ENCODE measurements at regions not wholly inside any gene's neighbourhood (a gene's known extent, or its start where the extent isn't known, plus 50 kb on each side); places are given as distances from the start of the nearest gene placed in this dataset.
A peak's percentile ranks its signal among the peaks of the same experiment; 100 is the strongest.

GRCh38 chr15:29428925-29429573 is 159.4 kb upstream of the NSMCE3 start:
- no peaks in the 10 kb centered on the region for H3K36me3 ChIP-seq (replicated peaks)
- H3K9me3 ChIP-seq: no peaks in the 10 kb centered on the region
- in situ Hi-C loops (cut with MboI; ENCODE audit: low sequenced_read_pairs): no loop called here
- no peak for DNase-seq (ENCODE audit: low spot score in 2 of 2)
- H3K4me3 ChIP-seq: no peak overlapping the region
- H3K27me3 ChIP-seq (ENCODE audit: low read depth): no peaks in the 10 kb centered on the region
- H3K4me1 ChIP-seq: no peaks in the 10 kb centered on the region

GRCh38 chr15:29425864-29426263 is 156.2 kb upstream of the NSMCE3 start:
- H3K36me3 ChIP-seq (replicated peaks): no peaks in the 10 kb centered on the region

GRCh38 chr15:29424118-29424517 is 154.5 kb upstream of the NSMCE3 start:
- Histone ChIP-seq H3K36me3 (replicated peaks) (no peaks in the 10 kb centered on the region), H3K9me3 (no peaks in the 10 kb centered on the region), H3K27me3 (ENCODE audit: low read depth) (no peaks in the 10 kb centered on the region), H3K4me1 (no peaks in the 10 kb centered on the region), H3K4me3 (no peak overlapping the region)
- in situ Hi-C loops (cut with MboI; ENCODE audit: low sequenced_read_pairs): no loop called here
- no peak for DNase-seq (ENCODE audit: low spot score in 2 of 2)

More at GRCh38 chr15:29425864-29426263, 156.2 kb upstream of the NSMCE3 start:
- no peaks in the 10 kb centered on the region for H3K4me1 ChIP-seq
- in situ Hi-C loops (cut with MboI; ENCODE audit: low sequenced_read_pairs): no loop called here
- no peaks in the 10 kb centered on the region for H3K27me3 ChIP-seq (ENCODE audit: low read depth)
- DNase-seq (ENCODE audit: low spot score in 2 of 2): no peak
- H3K9me3 ChIP-seq: no peaks in the 10 kb centered on the region
- no peak overlapping the region for H3K4me3 ChIP-seq

GRCh38 chr15:29422606-29423005 is 153.0 kb upstream of the NSMCE3 start:
- DNase-seq (ENCODE audit: low spot score in 2 of 2): no peak
- H3K4me3 ChIP-seq: no peak overlapping the region
- H3K9me3 ChIP-seq: no peaks in the 10 kb centered on the region
- in situ Hi-C loops (cut with MboI; ENCODE audit: low sequenced_read_pairs): no loop called here
- no peaks in the 10 kb centered on the region for H3K36me3 ChIP-seq (replicated peaks)
- no peaks in the 10 kb centered on the region for H3K27me3 ChIP-seq (ENCODE audit: low read depth)
- no peaks in the 10 kb centered on the region for H3K4me1 ChIP-seq

- no peaks in the 10 kb centered on the region for H3K36me3 ChIP-seq (replicated peaks)
- no peaks in the 10 kb centered on the region for H3K27me3 ChIP-seq (ENCODE audit: low read depth)
- H3K4me1 ChIP-seq: no peaks in the 10 kb centered on the region
- no peak for DNase-seq (ENCODE audit: low spot score in 2 of 2)
- H3K9me3 ChIP-seq: no peaks in the 10 kb centered on the region
- no peak overlapping the region for H3K4me3 ChIP-seq
- in situ Hi-C loops (cut with MboI; ENCODE audit: low sequenced_read_pairs): no loop called here
Measured at GRCh38 chr15:29420188-29420587, 150.6 kb upstream of the NSMCE3 start.

- in situ Hi-C loops (cut with MboI; ENCODE audit: low sequenced_read_pairs): no loop called here
- Histone ChIP-seq H3K4me1 (no peaks in the 10 kb centered on the region), H3K36me3 (replicated peaks) (no peaks in the 10 kb centered on the region), H3K27me3 (ENCODE audit: low read depth) (no peaks in the 10 kb centered on the region), H3K4me3 (no peak overlapping the region), H3K9me3 (no peaks in the 10 kb centered on the region)
- no peak for DNase-seq (ENCODE audit: low spot score in 2 of 2)
Measured at GRCh38 chr15:29418931-29419330, 149.3 kb upstream of the NSMCE3 start.

GRCh38 chr15:29418178-29418577 is 148.6 kb upstream of the NSMCE3 start:
- in situ Hi-C loops (cut with MboI; ENCODE audit: low sequenced_read_pairs): no loop called here

GRCh38 chr15:29411299-29411698 is 141.7 kb upstream of the NSMCE3 start:
- in situ Hi-C loops (cut with MboI; ENCODE audit: low sequenced_read_pairs): no loop called here
- Histone ChIP-seq H3K4me1 (no peaks in the 10 kb centered on the region), H3K4me3 (no peak overlapping the region), H3K9me3 (no peaks in the 10 kb centered on the region), H3K36me3 (replicated peaks) (no peaks in the 10 kb centered on the region), H3K27me3 (ENCODE audit: low read depth) (no peaks in the 10 kb centered on the region)
- no peak for DNase-seq (ENCODE audit: low spot score in 2 of 2)

More at GRCh38 chr15:29418178-29418577, 148.6 kb upstream of the NSMCE3 start:
- no peak for DNase-seq (ENCODE audit: low spot score in 2 of 2)
- Histone ChIP-seq H3K27me3 (ENCODE audit: low read depth) (no peaks in the 10 kb centered on the region), H3K4me3 (no peak overlapping the region), H3K36me3 (replicated peaks) (no peaks in the 10 kb centered on the region), H3K4me1 (no peaks in the 10 kb centered on the region), H3K9me3 (no peaks in the 10 kb centered on the region)

GRCh38 chr15:29410338-29410737 is 140.7 kb upstream of the NSMCE3 start:
- no peak for DNase-seq (ENCODE audit: low spot score in 2 of 2)
- H3K4me3 ChIP-seq: no peak overlapping the region

GRCh38 chr15:29409890-29410289 is 140.3 kb upstream of the NSMCE3 start:
- DNase-seq (ENCODE audit: low spot score in 2 of 2): no peak
- H3K9me3 ChIP-seq: no peaks in the 10 kb centered on the region
- no peaks in the 10 kb centered on the region for H3K4me1 ChIP-seq
- no peak overlapping the region for H3K4me3 ChIP-seq
- in situ Hi-C loops (cut with MboI; ENCODE audit: low sequenced_read_pairs): no loop called here
- H3K27me3 ChIP-seq (ENCODE audit: low read depth): no peaks in the 10 kb centered on the region
- H3K36me3 ChIP-seq (replicated peaks): no peaks in the 10 kb centered on the region

More at GRCh38 chr15:29410338-29410737, 140.7 kb upstream of the NSMCE3 start:
- H3K9me3 ChIP-seq: no peaks in the 10 kb centered on the region
- in situ Hi-C loops (cut with MboI; ENCODE audit: low sequenced_read_pairs): no loop called here
- no peaks in the 10 kb centered on the region for H3K4me1 ChIP-seq
- H3K36me3 ChIP-seq (replicated peaks): no peaks in the 10 kb centered on the region
- H3K27me3 ChIP-seq (ENCODE audit: low read depth): no peaks in the 10 kb centered on the region

- Histone ChIP-seq H3K9me3 (no peaks in the 10 kb centered on the region), H3K36me3 (replicated peaks) (no peaks in the 10 kb centered on the region), H3K27me3 (ENCODE audit: low read depth) (peaks cover 5% of the 10 kb centered on the region), H3K4me1 (no peaks in the 10 kb centered on the region; the same call in 1 of the 2 replicates), H3K4me3 (no peak overlapping the region)
- in situ Hi-C loops (cut with MboI; ENCODE audit: low sequenced_read_pairs): no loop called here
- DNase-seq (ENCODE audit: low spot score in 2 of 2): no peak
Measured at GRCh38 chr15:29405564-29405963, 135.9 kb upstream of the NSMCE3 start.

GRCh38 chr15:29403772-29404171 is 134.2 kb upstream of the NSMCE3 start:
- Histone ChIP-seq H3K9me3 (no peaks in the 10 kb centered on the region), H3K36me3 (replicated peaks) (no peaks in the 10 kb centered on the region), H3K4me3 (no peak overlapping the region), H3K27me3 (ENCODE audit: low read depth) (peaks cover 5% of the 10 kb centered on the region), H3K4me1 (no peaks in the 10 kb centered on the region; the same call in 1 of the 2 replicates)
- DNase-seq (ENCODE audit: low spot score in 2 of 2): peak in 1 of 2 experiments; percentile 18
- in situ Hi-C loops (cut with MboI; ENCODE audit: low sequenced_read_pairs): no loop called here

- Histone ChIP-seq H3K9me3 (no peaks in the 10 kb centered on the region), H3K4me1 (no peaks in the 10 kb centered on the region; the same call in 1 of the 2 replicates), H3K36me3 (replicated peaks) (no peaks in the 10 kb centered on the region), H3K4me3 (no peak overlapping the region), H3K27me3 (ENCODE audit: low read depth) (peaks cover 5% of the 10 kb centered on the region)
- no peak for DNase-seq (ENCODE audit: low spot score in 2 of 2)
- in situ Hi-C loops (cut with MboI; ENCODE audit: low sequenced_read_pairs): no loop called here
Measured at GRCh38 chr15:29401644-29402043, 132.0 kb upstream of the NSMCE3 start.

- in situ Hi-C loops (cut with MboI; ENCODE audit: low sequenced_read_pairs): no loop called here
- Histone ChIP-seq H3K4me3 (no peak overlapping the region), H3K4me1 (no peaks in the 10 kb centered on the region; the same call in 1 of the 2 replicates), H3K9me3 (no peaks in the 10 kb centered on the region), H3K36me3 (replicated peaks) (no peaks in the 10 kb centered on the region), H3K27me3 (ENCODE audit: low read depth) (peaks cover 7% of the 10 kb centered on the region)
- no peak for DNase-seq (ENCODE audit: low spot score in 2 of 2)
Measured at GRCh38 chr15:29400701-29401100, 131.1 kb upstream of the NSMCE3 start.

- H3K36me3 ChIP-seq (replicated peaks): no peaks in the 10 kb centered on the region
- H3K9me3 ChIP-seq: no peaks in the 10 kb centered on the region
- peaks cover 7% of the 10 kb centered on the region for H3K27me3 ChIP-seq (ENCODE audit: low read depth)
- DNase-seq (ENCODE audit: low spot score in 2 of 2): no peak
- in situ Hi-C loops (cut with MboI; ENCODE audit: low sequenced_read_pairs): no loop called here
- H3K4me1 ChIP-seq: no peaks in the 10 kb centered on the region; the same call in 1 of the 2 replicates
- no peak overlapping the region for H3K4me3 ChIP-seq
Measured at GRCh38 chr15:29398907-29399306, 129.3 kb upstream of the NSMCE3 start.

Measured in HAP-1 (cell line).